HEK293 (cell line): ENCODE measurements at regions not wholly inside any gene's neighbourhood (a gene's known extent, or its start where the extent isn't known, plus 50 kb on each side); places are given as distances from the start of the nearest gene placed in this dataset.

ENCODE experiments used
- HOXA7 ChIP-seq: sonication (generic); formaldehyde crosslinking; IDR thresholded peaks from 2 replicates; pipeline ENCODE4 v1.8.1; 2022; ENCODE audit warnings: missing genetic modification reagents, borderline replicate concordance
- KLF16 ChIP-seq: fragments of 450-650 bp; formaldehyde crosslinking; IDR thresholded peaks from 2 replicates; pipeline ENCODE4 v1.5.1; 2017; ENCODE audit warnings: missing biosample characterization, missing genetic modification characterization
- SP2 ChIP-seq: fragments of 450-650 bp; formaldehyde crosslinking; IDR thresholded peaks from 2 replicates; pipeline ENCODE4 v1.5.1; 2016; ENCODE audit warnings: missing biosample characterization, missing genetic modification characterization
- YY1 ChIP-seq: fragments of 450-650 bp; formaldehyde crosslinking; IDR thresholded peaks from 2 replicates; pipeline ENCODE4 v1.5.1; 2018; ENCODE audit warnings: missing biosample characterization, missing genetic modification characterization
- ZBTB7A ChIP-seq: fragments of 450-650 bp; formaldehyde crosslinking; IDR thresholded peaks from 2 replicates; pipeline ENCODE4 v1.5.1; 2016; ENCODE audit warnings: low read depth, missing biosample characterization, missing genetic modification characterization
- ZNF146 ChIP-seq: fragments of 450-650 bp; formaldehyde crosslinking; IDR thresholded peaks from 2 replicates; pipeline ENCODE4 v1.5.1; 2016; ENCODE audit warnings: missing biosample characterization, missing genetic modification characterization
- ZNF175 ChIP-seq: fragments of 450-650 bp; formaldehyde crosslinking; IDR thresholded peaks from 2 replicates; pipeline ENCODE4 v1.5.1; 2016; ENCODE audit warnings: missing biosample characterization, missing genetic modification characterization
- ZNF501 ChIP-seq: fragments of 450-650 bp; formaldehyde crosslinking; IDR thresholded peaks from 2 replicates; pipeline ENCODE4 v1.5.1; 2016; ENCODE audit warnings: missing biosample characterization, missing genetic modification characterization
- ZNF701 ChIP-seq: fragments of 450-650 bp; formaldehyde crosslinking; IDR thresholded peaks from 2 replicates; pipeline ENCODE4 v1.5.1; 2016; ENCODE audit warnings: missing biosample characterization, missing genetic modification characterization
- TF ChIP-seq, protein P1 (sequence below): fragments of 450-650 bp; formaldehyde crosslinking; IDR thresholded peaks from 2 replicates; pipeline ENCODE4 v1.5.1; 2016; ENCODE audit warnings: missing biosample characterization, missing genetic modification characterization
- TF ChIP-seq, protein P2 (sequence below): fragments of 450-650 bp; formaldehyde crosslinking; optimal IDR thresholded peaks from 2 replicates; pipeline ENCODE3; 2016; ENCODE audit warnings: missing biosample characterization, mild to moderate bottlenecking, missing genetic modification characterization
- TF ChIP-seq, protein P3 (sequence below): fragments of 450-650 bp; formaldehyde crosslinking; IDR thresholded peaks from 2 replicates; pipeline ENCODE4 v1.5.1; 2016; ENCODE audit warnings: missing biosample characterization, missing genetic modification characterization

DNA sequence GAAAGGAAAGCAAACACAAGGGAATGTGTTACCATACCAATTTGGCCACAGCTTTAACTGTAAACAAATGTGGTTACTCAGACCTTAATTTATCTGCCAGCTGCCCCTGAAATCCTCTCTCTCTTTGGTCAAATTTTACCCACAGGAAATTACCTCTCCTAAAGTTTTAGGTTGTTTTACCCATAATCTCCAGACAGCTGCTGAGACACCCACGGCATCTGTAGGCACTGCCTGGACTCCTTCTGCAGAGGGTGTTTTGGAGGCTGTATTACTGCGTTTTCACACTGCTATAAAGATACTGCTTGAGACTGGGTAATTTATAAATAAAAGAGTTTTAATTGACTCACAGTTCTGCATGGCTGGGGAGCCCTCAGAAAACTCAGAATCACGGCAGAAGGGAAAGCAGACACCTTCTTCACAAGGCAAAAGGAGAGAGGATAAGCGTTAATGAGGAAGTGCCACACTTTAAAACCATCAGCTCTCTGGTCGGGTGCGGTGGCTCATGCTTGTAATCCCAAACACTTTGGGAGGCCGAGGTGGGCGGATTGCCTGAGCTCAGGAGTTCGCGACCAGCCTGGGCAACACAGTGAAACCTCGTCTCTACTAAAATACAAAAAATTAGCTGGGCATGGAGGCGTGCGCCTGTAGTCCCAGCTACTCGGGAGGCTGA lies 677.5 kb upstream of the FSHR start:
- TF ChIP-seq ZNF701 (tag by site-specific recombination) (no peak), KLF16 (tag by site-specific recombination) (no peak), ZNF175 (tag by site-specific recombination) (no peak), ZNF501 (tag by site-specific recombination) (no peak), YY1 (tag by site-specific recombination) (no peak), SP2 (tag by site-specific recombination) (no peak), HOXA7 (CRISPR knock-in tag) (no peak), ZNF146 (no peak), ZBTB7A (no peak)
- TF ChIP-seq, protein P1, sequence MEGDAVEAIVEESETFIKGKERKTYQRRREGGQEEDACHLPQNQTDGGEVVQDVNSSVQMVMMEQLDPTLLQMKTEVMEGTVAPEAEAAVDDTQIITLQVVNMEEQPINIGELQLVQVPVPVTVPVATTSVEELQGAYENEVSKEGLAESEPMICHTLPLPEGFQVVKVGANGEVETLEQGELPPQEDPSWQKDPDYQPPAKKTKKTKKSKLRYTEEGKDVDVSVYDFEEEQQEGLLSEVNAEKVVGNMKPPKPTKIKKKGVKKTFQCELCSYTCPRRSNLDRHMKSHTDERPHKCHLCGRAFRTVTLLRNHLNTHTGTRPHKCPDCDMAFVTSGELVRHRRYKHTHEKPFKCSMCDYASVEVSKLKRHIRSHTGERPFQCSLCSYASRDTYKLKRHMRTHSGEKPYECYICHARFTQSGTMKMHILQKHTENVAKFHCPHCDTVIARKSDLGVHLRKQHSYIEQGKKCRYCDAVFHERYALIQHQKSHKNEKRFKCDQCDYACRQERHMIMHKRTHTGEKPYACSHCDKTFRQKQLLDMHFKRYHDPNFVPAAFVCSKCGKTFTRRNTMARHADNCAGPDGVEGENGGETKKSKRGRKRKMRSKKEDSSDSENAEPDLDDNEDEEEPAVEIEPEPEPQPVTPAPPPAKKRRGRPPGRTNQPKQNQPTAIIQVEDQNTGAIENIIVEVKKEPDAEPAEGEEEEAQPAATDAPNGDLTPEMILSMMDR (tag by site-specific recombination) = no peak
- TF ChIP-seq, protein P2, sequence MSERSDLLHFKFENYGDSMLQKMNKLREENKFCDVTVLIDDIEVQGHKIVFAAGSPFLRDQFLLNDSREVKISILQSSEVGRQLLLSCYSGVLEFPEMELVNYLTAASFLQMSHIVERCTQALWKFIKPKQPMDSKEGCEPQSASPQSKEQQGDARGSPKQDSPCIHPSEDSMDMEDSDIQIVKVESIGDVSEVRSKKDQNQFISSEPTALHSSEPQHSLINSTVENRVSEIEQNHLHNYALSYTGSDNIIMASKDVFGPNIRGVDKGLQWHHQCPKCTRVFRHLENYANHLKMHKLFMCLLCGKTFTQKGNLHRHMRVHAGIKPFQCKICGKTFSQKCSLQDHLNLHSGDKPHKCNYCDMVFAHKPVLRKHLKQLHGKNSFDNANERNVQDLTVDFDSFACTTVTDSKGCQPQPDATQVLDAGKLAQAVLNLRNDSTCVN (tag by site-specific recombination) = no peak
- TF ChIP-seq, protein P3, sequence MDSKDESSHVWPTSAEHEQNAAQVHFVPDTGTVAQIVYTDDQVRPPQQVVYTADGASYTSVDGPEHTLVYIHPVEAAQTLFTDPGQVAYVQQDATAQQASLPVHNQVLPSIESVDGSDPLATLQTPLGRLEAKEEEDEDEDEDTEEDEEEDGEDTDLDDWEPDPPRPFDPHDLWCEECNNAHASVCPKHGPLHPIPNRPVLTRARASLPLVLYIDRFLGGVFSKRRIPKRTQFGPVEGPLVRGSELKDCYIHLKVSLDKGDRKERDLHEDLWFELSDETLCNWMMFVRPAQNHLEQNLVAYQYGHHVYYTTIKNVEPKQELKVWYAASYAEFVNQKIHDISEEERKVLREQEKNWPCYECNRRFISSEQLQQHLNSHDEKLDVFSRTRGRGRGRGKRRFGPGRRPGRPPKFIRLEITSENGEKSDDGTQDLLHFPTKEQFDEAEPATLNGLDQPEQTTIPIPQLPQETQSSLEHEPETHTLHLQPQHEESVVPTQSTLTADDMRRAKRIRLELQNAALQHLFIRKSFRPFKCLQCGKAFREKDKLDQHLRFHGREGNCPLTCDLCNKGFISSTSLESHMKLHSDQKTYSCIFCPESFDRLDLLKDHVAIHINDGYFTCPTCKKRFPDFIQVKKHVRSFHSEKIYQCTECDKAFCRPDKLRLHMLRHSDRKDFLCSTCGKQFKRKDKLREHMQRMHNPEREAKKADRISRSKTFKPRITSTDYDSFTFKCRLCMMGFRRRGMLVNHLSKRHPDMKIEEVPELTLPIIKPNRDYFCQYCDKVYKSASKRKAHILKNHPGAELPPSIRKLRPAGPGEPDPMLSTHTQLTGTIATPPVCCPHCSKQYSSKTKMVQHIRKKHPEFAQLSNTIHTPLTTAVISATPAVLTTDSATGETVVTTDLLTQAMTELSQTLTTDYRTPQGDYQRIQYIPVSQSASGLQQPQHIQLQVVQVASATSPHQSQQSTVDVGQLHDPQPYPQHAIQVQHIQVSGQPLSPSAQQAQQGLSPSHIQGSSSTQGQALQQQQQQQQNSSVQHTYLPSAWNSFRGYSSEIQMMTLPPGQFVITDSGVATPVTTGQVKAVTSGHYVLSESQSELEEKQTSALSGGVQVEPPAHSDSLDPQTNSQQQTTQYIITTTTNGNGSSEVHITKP (tag by site-specific recombination) = no peak
